ENCODE measurements at regions not wholly inside any gene's neighbourhood (a gene's known extent, or its start where the extent isn't known, plus 50 kb on each side); places are given as distances from the start of the nearest gene placed in this dataset.

GRCh38 chr19:57016076-57016475, 103.7 kb upstream of the USP29 start:
- TF ChIP-seq CTCF (conservative IDR thresholded peaks at IDR 0.05) (no peak), ZFX (IDR thresholded peaks at IDR 0.05) (no peak)

GRCh38 chr19:57016491-57016890, 103.3 kb upstream of the USP29 start:
- no peak for TF ChIP-seq CTCF (conservative IDR thresholded peaks at IDR 0.05)
- no peak for TF ChIP-seq ZFX (IDR thresholded peaks at IDR 0.05)

More at GRCh38 chr19:57016076-57016475, 103.7 kb upstream of the USP29 start:
- H3K27ac ChIP-seq, result no peak overlapping the region

GRCh38 chr19:57025491-57025890, 94.3 kb upstream of the USP29 start:
- H3K27ac ChIP-seq, result no peak overlapping the region

More at GRCh38 chr19:57016491-57016890, 103.3 kb upstream of the USP29 start:
- H3K27ac ChIP-seq, result no peak overlapping the region

GRCh38 chr19:57026476-57026875, 93.3 kb upstream of the USP29 start:
- no peak for TF ChIP-seq ZFX (IDR thresholded peaks at IDR 0.05)
- TF ChIP-seq CTCF (conservative IDR thresholded peaks at IDR 0.05), result no peak
- H3K27ac ChIP-seq, result no peak overlapping the region

More at GRCh38 chr19:57025491-57025890, 94.3 kb upstream of the USP29 start:
- no peak for TF ChIP-seq CTCF (conservative IDR thresholded peaks at IDR 0.05)
- TF ChIP-seq ZFX (IDR thresholded peaks at IDR 0.05), result no peak

GRCh38 chr19:57027360-57027759, 92.4 kb upstream of the USP29 start:
- TF ChIP-seq CTCF (conservative IDR thresholded peaks at IDR 0.05), result no peak
- TF ChIP-seq ZFX (IDR thresholded peaks at IDR 0.05), result no peak
- no peak overlapping the region for H3K27ac ChIP-seq

- TF ChIP-seq CTCF (conservative IDR thresholded peaks at IDR 0.05), result no peak
- TF ChIP-seq ZFX (IDR thresholded peaks at IDR 0.05), result no peak
- no peak overlapping the region for H3K27ac ChIP-seq
Measured at GRCh38 chr19:57028804-57029525, 90.8 kb upstream of the USP29 start.

- H3K27ac ChIP-seq, result no peak overlapping the region
- TF ChIP-seq CTCF (conservative IDR thresholded peaks at IDR 0.05) (no peak), ZFX (IDR thresholded peaks at IDR 0.05) (no peak)
Measured at GRCh38 chr19:57031106-57031505, 88.7 kb upstream of the USP29 start.

Data from C4-2B (cell line).